AG09309 (cell line): ENCODE measurements at regions not wholly inside any gene's neighbourhood (a gene's known extent, or its start where the extent isn't known, plus 50 kb on each side); places are given as distances from the start of the nearest gene placed in this dataset.

ENCODE experiments used
- DNase-seq: peaks from one replicate; pipeline ENCODE4 v3.0.0-alpha.2; 2010; ENCODE audit warnings: low read depth
- H3K4me3 ChIP-seq: 2 replicates; pipeline ENCODE4 v1.5.1; 2011; ENCODE audit warnings: mild to moderate bottlenecking, low read depth, low read length, moderate library complexity; ENCODE audit not compliant: control insufficient read depth
- TF ChIP-seq, protein P1 (sequence below): IDR thresholded peaks from 2 replicates; pipeline ENCODE4 v1.5.1; 2011; ENCODE audit warnings: mild to moderate bottlenecking, low read depth, low read length, inconsistent platforms; ENCODE audit not compliant: insufficient read depth, control insufficient read depth; ENCODE audit errors: missing control alignments

DNA sequence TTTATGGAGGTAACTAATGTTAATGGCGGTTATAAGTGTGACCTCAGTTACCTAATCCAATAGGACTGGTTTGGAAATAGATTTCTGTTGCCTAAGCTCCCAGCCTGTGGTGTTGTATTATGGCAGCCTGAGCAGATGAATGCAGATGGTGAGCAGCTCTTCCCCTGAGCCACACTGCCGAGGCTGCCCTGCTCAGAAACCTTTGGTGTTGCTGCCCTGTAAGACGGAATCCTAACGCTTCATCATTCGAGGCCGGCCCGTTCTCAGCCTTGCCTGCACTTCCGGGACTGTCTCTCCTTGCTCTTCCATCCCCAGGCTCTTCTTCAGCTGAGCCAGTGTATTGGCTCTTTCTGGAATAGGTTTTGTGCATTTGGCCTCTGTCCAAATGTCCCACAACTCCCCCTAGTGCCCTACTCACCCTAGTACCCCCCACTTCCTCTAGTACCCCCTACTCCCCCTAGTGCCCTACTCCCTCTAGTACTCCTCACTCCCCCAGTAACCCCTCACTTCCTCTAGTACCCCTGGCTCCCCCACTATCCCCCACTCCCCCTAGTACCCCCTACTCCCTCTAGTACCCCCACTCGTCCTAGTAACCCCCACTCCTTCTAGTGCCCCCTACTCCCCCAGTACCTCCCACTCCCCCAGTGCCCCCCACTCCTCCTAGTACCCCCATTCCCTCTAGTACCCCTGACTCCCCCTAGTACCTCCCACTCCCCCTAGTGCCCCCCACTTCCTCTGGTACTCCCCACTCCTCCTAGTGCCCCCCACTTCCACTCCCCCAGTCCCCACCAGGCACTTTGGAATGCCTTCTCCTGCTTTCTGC lies 106.0 kb upstream of the TAF1B start:
- DNase-seq: no peak
- no peak overlapping the region for H3K4me3 ChIP-seq
- TF ChIP-seq, protein P1, sequence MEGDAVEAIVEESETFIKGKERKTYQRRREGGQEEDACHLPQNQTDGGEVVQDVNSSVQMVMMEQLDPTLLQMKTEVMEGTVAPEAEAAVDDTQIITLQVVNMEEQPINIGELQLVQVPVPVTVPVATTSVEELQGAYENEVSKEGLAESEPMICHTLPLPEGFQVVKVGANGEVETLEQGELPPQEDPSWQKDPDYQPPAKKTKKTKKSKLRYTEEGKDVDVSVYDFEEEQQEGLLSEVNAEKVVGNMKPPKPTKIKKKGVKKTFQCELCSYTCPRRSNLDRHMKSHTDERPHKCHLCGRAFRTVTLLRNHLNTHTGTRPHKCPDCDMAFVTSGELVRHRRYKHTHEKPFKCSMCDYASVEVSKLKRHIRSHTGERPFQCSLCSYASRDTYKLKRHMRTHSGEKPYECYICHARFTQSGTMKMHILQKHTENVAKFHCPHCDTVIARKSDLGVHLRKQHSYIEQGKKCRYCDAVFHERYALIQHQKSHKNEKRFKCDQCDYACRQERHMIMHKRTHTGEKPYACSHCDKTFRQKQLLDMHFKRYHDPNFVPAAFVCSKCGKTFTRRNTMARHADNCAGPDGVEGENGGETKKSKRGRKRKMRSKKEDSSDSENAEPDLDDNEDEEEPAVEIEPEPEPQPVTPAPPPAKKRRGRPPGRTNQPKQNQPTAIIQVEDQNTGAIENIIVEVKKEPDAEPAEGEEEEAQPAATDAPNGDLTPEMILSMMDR: peak; percentile 23

DNA sequence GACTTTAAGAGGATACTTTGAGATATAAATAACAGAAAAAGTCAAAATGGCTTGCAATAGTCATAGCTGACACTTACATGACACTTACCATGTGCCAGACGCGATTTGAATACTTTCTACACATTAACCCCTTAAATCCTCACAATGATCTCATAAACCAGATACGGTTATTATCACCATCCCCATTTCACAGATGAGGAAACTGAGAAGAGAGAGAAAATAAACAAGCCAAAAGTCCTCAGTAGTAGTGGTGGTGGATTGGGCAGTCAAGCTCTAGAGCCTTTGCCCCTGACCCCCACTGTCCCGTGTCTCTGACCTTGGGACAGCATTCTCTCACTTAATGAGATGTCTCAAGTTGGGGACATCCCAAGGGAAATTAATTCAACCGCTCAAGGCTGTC lies 105.2 kb upstream of the TAF1B start:
- TF ChIP-seq, protein P1: no peak
- no peak for DNase-seq
- no peak overlapping the region for H3K4me3 ChIP-seq

DNA sequence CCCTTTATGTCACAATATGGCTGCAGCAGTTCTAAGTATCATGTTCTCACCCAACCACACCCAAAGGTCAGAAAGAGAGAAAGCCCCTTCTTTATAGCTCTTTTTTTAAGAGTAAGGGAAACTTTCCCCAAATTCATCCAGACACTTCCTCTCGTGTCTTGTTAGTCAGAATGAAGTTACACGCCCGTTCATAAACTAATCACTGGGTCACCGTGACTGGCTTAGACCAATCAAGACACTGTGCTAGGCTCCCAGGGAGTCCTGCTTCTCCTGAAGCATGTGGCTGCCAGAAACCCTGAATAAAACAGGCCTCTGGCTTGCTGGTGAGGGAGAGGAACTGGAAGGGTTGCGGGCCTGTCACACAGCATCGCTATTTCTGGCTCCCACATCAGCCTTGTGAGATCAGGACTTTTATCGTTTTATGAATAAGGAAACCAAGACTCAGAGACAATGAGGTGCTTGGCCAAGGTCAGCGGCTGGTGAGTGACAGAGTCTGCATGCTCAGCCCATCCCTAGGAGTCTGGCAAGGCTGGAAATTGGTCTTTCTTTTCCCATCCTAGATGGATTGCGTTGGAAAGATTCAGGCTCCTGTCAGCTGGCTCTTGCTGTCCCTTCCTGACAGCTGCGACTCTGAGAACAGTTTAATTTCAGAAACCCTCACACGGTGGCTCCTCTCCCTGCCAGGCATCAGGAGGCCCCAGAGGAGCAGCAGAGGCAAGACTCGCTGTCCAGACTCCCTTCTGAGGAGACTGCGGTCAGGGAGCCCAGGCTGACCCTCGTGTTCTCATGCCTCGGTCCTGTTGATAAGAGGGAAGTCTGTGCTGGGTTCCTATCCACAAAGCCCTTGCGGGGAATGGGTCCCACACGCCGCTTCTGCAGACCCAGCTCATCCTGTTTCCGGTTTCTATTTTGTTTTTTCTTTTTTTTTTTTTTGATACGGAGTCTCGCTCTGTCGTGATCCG lies 104.5 kb upstream of the TAF1B start:
- TF ChIP-seq, protein P1: no peak
- DNase-seq: no peak
- H3K4me3 ChIP-seq: no peak overlapping the region

DNA sequence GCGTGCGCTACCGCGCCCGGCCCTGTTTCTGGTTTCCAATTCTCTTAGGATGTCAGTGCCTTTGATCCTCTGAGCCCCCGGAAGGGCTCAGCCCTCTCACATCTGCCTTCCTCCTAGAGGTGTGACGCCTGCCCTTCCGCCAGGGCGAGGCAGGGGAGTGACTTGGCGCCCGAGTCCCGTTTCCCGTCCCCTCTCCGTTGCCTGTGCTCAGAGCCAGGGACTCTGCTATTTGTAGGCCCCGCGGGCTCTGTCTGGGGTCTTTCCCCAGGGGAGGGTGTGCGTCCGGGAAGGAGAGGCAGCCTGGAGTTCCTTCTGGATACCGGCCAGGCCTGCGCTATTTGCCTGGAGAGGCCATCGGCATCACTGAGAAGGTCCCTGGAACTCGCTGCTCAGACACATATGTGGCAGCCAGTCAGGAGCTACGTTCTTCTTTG lies 103.7 kb upstream of the TAF1B start:
- no peak for DNase-seq
- TF ChIP-seq, protein P1: no peak
- no peak overlapping the region for H3K4me3 ChIP-seq

DNA sequence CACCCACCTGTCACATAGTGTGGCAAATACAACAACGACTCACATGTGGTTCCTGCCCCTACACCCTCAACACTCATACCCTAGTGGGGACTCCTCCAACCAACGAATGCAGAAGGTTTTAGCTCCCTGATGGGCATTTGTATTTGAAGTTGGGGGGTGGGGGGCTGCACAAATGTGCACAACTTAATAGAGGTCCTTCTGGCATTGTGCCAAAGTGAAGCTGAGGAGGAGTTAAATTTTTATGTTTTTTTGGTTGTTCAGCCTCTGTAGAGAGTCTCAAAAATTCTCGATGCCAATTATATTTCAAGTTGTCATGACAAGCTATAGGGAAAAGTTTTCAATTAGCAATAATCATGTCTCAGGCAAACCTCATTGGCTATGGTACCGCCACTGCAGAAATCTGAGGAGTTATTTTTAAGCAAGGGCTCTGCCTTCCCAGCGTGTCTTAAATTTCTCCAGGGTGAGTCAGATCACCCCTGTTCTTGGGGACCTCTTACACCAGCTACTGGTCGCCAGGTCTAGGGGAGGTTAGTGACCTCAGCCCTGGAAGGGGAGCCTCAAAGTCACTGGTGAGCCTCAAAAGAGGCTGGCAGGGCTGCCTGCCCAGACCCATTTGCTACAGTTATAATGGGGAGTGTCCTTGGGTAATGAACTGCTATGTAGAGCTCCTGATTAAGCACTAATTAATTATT lies 102.7 kb upstream of the TAF1B start:
- TF ChIP-seq, protein P1: no peak
- no peak overlapping the region for H3K4me3 ChIP-seq
- DNase-seq: no peak

DNA sequence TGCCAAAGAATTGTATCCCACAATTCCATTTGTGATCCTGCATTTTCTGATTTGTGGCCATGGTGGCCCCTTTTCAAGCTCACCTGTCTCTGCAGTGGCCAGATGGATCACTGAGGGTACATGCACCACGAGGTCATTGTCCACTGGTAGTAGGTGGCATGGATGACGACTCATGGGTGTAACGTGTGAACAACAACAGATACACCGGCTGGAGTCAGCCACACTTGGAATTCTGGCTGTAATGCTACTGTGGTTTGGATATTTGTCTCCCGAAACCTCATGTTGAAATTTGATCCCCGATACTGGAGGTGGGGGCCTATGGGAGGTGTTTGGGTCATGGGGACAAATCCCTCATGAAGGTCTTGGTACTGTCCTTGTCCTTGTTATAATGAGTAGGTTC lies 102.2 kb upstream of the TAF1B start:
- no peak for DNase-seq
- TF ChIP-seq, protein P1: no peak
- no peak overlapping the region for H3K4me3 ChIP-seq
